ENCODE measurements at regions not wholly inside any gene's neighbourhood (a gene's known extent, or its start where the extent isn't known, plus 50 kb on each side); places are given as distances from the start of the nearest gene placed in this dataset.

DNA sequence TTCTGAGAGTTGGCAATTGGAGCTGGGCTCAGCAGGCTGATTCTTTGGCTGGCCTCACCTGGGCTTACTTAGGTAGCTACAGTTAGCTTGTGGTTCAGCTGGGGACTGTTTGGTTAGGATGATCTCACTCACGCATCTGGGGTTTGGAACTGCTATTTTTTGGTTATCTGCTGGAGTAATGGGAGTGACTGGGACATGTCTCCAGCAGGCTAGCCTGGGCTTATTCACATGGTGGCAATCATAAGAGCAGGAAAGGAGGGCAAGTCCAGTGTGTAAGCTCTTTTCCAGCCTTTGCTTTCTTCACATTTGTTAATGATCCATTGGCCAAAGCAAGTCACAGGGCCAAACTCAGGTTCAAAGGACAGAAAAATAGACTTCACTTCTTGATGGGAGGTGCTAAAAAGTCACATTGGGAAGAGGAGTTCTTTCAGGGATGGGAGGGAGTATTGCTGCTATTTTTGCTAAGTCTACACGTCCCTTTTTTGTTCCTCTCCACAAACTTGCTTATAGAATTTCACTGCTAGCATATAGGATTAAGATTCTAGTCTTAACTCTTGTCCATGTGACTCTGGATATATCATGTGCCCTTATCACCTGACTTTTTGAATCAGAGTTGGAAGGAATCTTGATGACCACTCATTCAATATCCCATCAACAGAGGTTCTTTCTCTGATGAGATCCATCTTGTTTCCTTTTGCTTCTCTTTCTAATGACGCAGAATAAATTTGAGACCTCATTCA lies 174.0 kb downstream of the ZFP36L2 start:
- H3K4me3 ChIP-seq (ENCODE audit: low read depth in 1 of 3, low read length in 3 of 3): no peak overlapping the region
- TF ChIP-seq HNF4A (conservative IDR thresholded peaks at IDR 0.05): peak; percentile 50 to 68
- no peak for TF ChIP-seq NR2F2 (IDR thresholded peaks at IDR 0.05)
- TF ChIP-seq RXRA (IDR thresholded peaks at IDR 0.05): peak in 1 of 2 donors; percentile 4
- no peak for TF ChIP-seq FOXA1 (IDR thresholded peaks at IDR 0.05)
- no peak for TF ChIP-seq RAD21 (IDR thresholded peaks at IDR 0.05)
- peak; percentile 49 for TF ChIP-seq SP1 (IDR thresholded peaks at IDR 0.05)
- peak overlapping the region; percentile 4 to 41 for H3K27ac ChIP-seq (ENCODE audit: low read depth in 1 of 2, low read length in 2 of 2)
- no peaks in the 10 kb centered on the region for H3K27me3 ChIP-seq (ENCODE audit: control insufficient read depth in 4 of 4, insufficient read depth in 4 of 4, low read length in 3 of 4)
- no peak for DNase-seq (ENCODE audit: low spot score)
- H3K9me3 ChIP-seq (ENCODE audit: control insufficient read depth in 4 of 4, low read length in 3 of 4): no peaks in the 10 kb centered on the region
- H3K4me1 ChIP-seq (ENCODE audit: control insufficient read depth in 4 of 4, insufficient read depth in 4 of 4, low read length in 3 of 4): peaks cover 2 to 17% (median 10%) of the 10 kb centered on the region in 4 donors
- H3K9ac ChIP-seq (ENCODE audit: low read depth in 1 of 2, low read length in 2 of 2): no peak overlapping the region
- WGBS: 75% methylated on average over 3 of the region's 3 CpGs
- H3K36me3 ChIP-seq (ENCODE audit: control insufficient read depth in 4 of 4, insufficient read depth in 3 of 4, low read depth in 1 of 4, low read length in 3 of 4): no peaks in the 10 kb centered on the region

DNA sequence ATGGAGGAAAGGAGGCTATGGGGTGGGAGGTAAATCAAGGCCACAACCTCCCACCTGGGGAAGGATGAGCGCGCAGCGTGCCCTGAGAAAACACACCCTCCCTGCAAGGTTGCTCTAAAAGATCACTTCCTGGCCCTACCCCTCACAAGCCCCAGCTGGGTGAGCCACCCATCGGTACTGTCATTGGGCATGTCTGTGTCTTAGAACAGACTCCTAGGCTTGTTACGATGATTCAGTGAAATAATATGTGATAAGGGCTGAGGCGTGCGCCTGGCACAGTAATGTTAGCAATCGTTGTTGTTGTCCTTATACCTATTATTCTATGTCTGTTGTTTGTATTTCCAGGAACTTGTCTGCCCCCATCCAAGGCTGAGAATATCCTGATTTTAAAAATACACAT lies 175.1 kb downstream of the ZFP36L2 start:
- 82% methylated on average over 8 of the region's 8 CpGs for WGBS
- peaks cover 0 to 22% (median 15%) of the 10 kb centered on the region in 4 donors for H3K4me1 ChIP-seq (ENCODE audit: control insufficient read depth in 4 of 4, insufficient read depth in 4 of 4, low read length in 3 of 4)
- no peak overlapping the region for H3K9ac ChIP-seq (ENCODE audit: low read depth in 1 of 2, low read length in 2 of 2)
- no peak for DNase-seq (ENCODE audit: low spot score)
- no peak overlapping the region for H3K4me3 ChIP-seq (ENCODE audit: low read depth in 1 of 3, low read length in 3 of 3)
- no peaks in the 10 kb centered on the region for H3K9me3 ChIP-seq (ENCODE audit: control insufficient read depth in 4 of 4, low read length in 3 of 4)
- H3K27ac ChIP-seq (ENCODE audit: low read depth in 1 of 2, low read length in 2 of 2): no peak overlapping the region
- no peaks in the 10 kb centered on the region for H3K27me3 ChIP-seq (ENCODE audit: control insufficient read depth in 4 of 4, insufficient read depth in 4 of 4, low read length in 3 of 4)
- H3K36me3 ChIP-seq (ENCODE audit: control insufficient read depth in 4 of 4, insufficient read depth in 3 of 4, low read depth in 1 of 4, low read length in 3 of 4): no peaks in the 10 kb centered on the region
- TF ChIP-seq HNF4A (conservative IDR thresholded peaks at IDR 0.05) (no peak), FOXA1 (IDR thresholded peaks at IDR 0.05) (no peak), GABPA (IDR thresholded peaks at IDR 0.05 in 1 of 2, conservative IDR thresholded peaks at IDR 0.05 in 1 of 2) (no peak), RAD21 (IDR thresholded peaks at IDR 0.05) (no peak), YY1 (IDR thresholded peaks at IDR 0.05) (no peak), HNF4G (IDR thresholded peaks at IDR 0.05) (no peak)
- TF ChIP-seq, protein P1, sequence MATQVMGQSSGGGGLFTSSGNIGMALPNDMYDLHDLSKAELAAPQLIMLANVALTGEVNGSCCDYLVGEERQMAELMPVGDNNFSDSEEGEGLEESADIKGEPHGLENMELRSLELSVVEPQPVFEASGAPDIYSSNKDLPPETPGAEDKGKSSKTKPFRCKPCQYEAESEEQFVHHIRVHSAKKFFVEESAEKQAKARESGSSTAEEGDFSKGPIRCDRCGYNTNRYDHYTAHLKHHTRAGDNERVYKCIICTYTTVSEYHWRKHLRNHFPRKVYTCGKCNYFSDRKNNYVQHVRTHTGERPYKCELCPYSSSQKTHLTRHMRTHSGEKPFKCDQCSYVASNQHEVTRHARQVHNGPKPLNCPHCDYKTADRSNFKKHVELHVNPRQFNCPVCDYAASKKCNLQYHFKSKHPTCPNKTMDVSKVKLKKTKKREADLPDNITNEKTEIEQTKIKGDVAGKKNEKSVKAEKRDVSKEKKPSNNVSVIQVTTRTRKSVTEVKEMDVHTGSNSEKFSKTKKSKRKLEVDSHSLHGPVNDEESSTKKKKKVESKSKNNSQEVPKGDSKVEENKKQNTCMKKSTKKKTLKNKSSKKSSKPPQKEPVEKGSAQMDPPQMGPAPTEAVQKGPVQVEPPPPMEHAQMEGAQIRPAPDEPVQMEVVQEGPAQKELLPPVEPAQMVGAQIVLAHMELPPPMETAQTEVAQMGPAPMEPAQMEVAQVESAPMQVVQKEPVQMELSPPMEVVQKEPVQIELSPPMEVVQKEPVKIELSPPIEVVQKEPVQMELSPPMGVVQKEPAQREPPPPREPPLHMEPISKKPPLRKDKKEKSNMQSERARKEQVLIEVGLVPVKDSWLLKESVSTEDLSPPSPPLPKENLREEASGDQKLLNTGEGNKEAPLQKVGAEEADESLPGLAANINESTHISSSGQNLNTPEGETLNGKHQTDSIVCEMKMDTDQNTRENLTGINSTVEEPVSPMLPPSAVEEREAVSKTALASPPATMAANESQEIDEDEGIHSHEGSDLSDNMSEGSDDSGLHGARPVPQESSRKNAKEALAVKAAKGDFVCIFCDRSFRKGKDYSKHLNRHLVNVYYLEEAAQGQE (IDR thresholded peaks at IDR 0.05): no peak
- TF ChIP-seq, protein P2, sequence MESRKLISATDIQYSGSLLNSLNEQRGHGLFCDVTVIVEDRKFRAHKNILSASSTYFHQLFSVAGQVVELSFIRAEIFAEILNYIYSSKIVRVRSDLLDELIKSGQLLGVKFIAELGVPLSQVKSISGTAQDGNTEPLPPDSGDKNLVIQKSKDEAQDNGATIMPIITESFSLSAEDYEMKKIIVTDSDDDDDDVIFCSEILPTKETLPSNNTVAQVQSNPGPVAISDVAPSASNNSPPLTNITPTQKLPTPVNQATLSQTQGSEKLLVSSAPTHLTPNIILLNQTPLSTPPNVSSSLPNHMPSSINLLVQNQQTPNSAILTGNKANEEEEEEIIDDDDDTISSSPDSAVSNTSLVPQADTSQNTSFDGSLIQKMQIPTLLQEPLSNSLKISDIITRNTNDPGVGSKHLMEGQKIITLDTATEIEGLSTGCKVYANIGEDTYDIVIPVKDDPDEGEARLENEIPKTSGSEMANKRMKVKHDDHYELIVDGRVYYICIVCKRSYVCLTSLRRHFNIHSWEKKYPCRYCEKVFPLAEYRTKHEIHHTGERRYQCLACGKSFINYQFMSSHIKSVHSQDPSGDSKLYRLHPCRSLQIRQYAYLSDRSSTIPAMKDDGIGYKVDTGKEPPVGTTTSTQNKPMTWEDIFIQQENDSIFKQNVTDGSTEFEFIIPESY (IDR thresholded peaks at IDR 0.05): no peak
- TF ChIP-seq, protein P3, sequence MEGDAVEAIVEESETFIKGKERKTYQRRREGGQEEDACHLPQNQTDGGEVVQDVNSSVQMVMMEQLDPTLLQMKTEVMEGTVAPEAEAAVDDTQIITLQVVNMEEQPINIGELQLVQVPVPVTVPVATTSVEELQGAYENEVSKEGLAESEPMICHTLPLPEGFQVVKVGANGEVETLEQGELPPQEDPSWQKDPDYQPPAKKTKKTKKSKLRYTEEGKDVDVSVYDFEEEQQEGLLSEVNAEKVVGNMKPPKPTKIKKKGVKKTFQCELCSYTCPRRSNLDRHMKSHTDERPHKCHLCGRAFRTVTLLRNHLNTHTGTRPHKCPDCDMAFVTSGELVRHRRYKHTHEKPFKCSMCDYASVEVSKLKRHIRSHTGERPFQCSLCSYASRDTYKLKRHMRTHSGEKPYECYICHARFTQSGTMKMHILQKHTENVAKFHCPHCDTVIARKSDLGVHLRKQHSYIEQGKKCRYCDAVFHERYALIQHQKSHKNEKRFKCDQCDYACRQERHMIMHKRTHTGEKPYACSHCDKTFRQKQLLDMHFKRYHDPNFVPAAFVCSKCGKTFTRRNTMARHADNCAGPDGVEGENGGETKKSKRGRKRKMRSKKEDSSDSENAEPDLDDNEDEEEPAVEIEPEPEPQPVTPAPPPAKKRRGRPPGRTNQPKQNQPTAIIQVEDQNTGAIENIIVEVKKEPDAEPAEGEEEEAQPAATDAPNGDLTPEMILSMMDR (IDR thresholded peaks at IDR 0.05; ENCODE audit: low read depth, low read length, missing input control): no peak
- TF ChIP-seq, protein P4, sequence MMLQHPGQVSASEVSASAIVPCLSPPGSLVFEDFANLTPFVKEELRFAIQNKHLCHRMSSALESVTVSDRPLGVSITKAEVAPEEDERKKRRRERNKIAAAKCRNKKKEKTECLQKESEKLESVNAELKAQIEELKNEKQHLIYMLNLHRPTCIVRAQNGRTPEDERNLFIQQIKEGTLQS (IDR thresholded peaks at IDR 0.05): no peak

All from liver (tissue), 8 donors.